ES-I3 (cell line): ENCODE measurements at regions not wholly inside any gene's neighbourhood (a gene's known extent, or its start where the extent isn't known, plus 50 kb on each side); places are given as distances from the start of the nearest gene placed in this dataset.

Experiments
- H3K36me3 ChIP-seq: 2 replicates; pipeline ENCODE4 v1.6.1; 2013; ENCODE audit warnings: mild to moderate bottlenecking, low read length, control low read depth, moderate library complexity; ENCODE audit not compliant: insufficient read depth
- H3K4me1 ChIP-seq: 2 replicates; pipeline ENCODE4 v1.6.1; 2013; ENCODE audit warnings: mild to moderate bottlenecking, control low read depth, low read length; ENCODE audit not compliant: insufficient read depth
- H3K9ac ChIP-seq: 2 replicates; pipeline ENCODE4 v1.6.1; 2013; ENCODE audit warnings: low read depth, mild to moderate bottlenecking, low read length, moderate library complexity
- H3K9me3 ChIP-seq: 2 replicates; pipeline ENCODE4 v1.6.1; 2013; ENCODE audit warnings: mild to moderate bottlenecking, low read length, moderate library complexity; ENCODE audit not compliant: control insufficient read depth, insufficient read depth

DNA sequence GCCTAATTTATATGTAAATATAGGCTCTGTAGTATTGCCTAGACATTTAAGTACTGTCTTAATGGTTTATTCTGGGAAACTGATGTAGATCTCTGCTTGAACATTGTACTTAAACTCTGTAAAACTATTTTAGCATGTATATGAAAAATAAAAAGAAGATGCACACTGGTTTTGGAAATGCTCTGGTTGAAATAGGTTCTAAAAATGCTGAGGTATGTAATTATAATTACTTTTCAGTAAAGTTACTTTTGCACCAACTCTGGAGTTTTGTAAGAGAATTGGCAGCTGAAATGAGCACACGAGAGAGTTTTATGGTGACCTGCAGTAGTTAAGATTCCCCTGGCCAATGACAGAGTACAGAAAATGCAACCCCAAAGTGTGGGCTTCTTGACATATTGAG lies 353.9 kb downstream of the ATP23 start:
- Histone ChIP-seq H3K36me3 (no peaks in the 10 kb centered on the region), H3K9me3 (no peaks in the 10 kb centered on the region), H3K9ac (no peak overlapping the region), H3K4me1 (peaks cover 6% of the 10 kb centered on the region; the same call in 1 of the 2 replicates)

DNA sequence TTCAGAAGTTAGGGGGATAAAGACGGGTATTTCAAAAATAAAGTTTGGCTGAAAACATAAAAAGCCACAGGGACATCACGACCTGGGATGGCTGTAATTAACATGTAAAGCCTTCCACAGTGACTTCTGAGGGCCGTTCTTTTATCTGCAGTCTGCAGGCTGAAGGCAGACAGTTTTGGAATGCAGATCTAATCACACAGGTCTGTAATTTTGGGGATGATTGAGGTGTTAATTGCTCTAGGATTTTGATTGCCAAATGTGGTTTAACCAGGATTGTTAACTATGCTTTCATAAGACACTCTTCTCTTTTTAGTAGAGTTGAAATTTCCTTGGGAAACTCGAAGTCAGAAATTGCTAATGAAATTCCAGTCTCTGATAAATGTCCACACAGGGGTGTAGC lies 355.5 kb downstream of the ATP23 start:
- no peaks in the 10 kb centered on the region for H3K36me3 ChIP-seq
- no peaks in the 10 kb centered on the region for H3K9me3 ChIP-seq
- H3K4me1 ChIP-seq: peaks cover 6% of the 10 kb centered on the region; the same call in 1 of the 2 replicates
- H3K9ac ChIP-seq: no peak overlapping the region

DNA sequence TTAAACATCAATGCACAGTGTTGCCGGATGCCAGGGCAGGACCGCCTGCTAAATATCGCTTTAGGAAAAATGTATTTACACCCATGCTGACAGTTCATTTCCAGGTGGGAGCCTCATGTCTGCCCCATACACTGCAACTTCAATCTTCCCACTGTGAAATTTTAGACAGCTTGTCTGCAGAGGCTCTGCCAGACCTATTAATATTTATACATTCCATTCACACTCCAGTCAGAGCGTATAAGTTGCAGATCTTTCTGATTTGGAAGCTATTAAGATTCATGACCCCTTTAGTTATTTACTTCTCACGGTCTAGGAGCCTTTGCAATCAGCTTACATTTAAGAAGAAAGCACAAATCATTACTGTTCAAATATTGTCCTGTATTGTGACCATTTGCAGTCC lies 357.4 kb downstream of the ATP23 start:
- H3K9ac ChIP-seq: no peak overlapping the region
- H3K36me3 ChIP-seq: no peaks in the 10 kb centered on the region
- peaks cover 6% of the 10 kb centered on the region; the same call in 1 of the 2 replicates for H3K4me1 ChIP-seq
- H3K9me3 ChIP-seq: no peaks in the 10 kb centered on the region

DNA sequence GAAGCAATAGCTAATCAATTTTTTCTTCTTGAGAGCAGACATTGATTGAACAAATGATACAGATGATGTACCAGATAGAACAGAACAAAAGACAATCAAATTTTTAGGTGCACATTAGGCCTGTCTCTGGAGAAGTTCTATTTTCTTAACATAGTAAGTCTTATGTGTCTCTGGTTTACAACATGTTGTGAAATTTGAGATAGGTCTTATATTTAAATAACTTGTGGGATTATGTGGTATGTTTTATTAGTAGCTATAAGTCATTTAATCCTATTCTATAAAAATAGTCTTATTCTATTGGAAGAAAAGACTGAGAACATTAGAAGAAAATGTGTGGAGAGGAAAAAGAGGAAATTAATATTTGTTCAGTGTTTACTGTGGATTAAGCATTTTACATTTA lies 358.0 kb downstream of the ATP23 start:
- no peak overlapping the region for H3K9ac ChIP-seq
- peaks cover 6% of the 10 kb centered on the region; the same call in 1 of the 2 replicates for H3K4me1 ChIP-seq
- no peaks in the 10 kb centered on the region for H3K9me3 ChIP-seq
- H3K36me3 ChIP-seq: no peaks in the 10 kb centered on the region

DNA sequence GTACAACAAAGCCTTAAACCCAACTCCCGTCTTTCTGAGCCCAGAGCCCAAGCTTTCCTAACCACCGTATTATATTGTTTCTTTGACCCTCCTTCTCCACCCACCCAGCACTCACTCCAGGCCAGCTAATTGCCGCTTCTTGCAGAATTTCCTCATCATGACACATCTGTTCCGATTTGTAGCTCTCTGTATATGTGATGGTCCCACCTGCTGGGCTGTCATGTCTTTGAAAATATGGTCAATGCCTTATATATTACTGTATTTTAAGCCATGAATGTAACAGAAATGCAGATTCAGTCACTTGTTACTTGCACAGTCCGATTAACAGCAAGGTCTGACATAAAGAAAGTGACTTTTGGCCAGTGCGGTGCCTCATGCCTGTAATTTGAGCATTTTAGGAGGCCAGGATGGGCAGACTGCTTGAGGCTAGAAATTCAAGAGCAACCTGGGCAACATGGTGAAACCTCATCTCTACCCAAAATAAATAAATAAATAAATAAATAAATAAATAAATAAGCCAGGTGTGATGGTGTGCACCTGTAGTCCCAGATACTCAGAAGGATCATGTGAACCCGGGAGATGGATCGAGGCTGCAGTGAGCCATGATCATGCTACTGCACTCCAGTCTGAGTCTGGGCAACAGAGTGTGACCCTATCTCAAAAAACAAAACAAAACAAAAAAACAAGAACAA lies 359.8 kb downstream of the ATP23 start:
- H3K9ac ChIP-seq: no peak overlapping the region
- peaks cover 6% of the 10 kb centered on the region; the same call in 1 of the 2 replicates for H3K4me1 ChIP-seq
- H3K9me3 ChIP-seq: no peaks in the 10 kb centered on the region
- H3K36me3 ChIP-seq: no peaks in the 10 kb centered on the region

DNA sequence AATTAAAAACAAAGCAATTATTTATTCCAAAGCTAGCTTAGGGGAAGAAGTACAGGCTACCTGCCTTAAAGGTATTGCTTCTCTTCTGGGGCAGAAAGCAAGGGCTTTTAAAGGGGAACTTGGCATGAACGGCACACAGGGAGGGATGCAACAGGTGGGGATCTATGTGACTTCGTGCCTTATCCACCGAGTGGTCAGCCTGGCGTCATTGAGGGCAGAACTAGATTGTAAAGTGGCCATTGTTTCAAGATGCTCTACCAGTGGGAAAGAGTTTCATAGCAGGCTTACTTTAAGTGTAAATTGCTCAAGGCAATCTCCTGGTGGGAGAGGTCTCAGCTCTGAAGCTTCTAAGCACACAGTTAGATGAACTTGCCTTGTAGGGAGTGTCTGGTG lies 360.4 kb downstream of the ATP23 start:
- Histone ChIP-seq H3K36me3 (no peaks in the 10 kb centered on the region), H3K9ac (no peak overlapping the region), H3K9me3 (no peaks in the 10 kb centered on the region), H3K4me1 (peaks cover 2% of the 10 kb centered on the region; the same call in 1 of the 2 replicates)

DNA sequence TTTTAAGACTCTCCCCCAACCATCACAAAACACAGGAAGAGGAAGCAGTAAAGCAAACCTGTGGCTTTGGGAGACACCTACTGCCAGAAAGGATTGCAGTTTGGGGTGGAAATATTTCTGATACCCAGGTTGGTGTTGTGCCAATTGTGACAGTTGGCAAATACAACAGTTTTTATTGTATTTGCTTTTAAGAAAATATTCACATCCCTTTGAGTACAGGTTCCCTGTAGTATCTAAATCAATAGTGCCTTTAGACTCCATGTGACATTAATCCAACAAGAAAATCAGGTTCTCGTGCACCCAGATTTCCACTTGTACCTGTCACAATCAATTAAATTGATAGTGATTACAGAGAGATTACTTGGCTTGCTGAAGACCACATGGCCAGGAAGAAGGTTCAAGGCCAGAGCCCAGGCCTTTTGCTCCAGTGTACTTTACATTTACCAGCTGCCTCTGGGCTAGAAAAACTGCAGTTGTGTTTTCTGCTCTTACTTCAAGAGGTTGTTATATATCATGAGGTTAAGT lies 361.2 kb downstream of the ATP23 start:
- no peak overlapping the region for H3K9ac ChIP-seq
- no peaks in the 10 kb centered on the region for H3K4me1 ChIP-seq
- no peaks in the 10 kb centered on the region for H3K9me3 ChIP-seq
- H3K36me3 ChIP-seq: no peaks in the 10 kb centered on the region

DNA sequence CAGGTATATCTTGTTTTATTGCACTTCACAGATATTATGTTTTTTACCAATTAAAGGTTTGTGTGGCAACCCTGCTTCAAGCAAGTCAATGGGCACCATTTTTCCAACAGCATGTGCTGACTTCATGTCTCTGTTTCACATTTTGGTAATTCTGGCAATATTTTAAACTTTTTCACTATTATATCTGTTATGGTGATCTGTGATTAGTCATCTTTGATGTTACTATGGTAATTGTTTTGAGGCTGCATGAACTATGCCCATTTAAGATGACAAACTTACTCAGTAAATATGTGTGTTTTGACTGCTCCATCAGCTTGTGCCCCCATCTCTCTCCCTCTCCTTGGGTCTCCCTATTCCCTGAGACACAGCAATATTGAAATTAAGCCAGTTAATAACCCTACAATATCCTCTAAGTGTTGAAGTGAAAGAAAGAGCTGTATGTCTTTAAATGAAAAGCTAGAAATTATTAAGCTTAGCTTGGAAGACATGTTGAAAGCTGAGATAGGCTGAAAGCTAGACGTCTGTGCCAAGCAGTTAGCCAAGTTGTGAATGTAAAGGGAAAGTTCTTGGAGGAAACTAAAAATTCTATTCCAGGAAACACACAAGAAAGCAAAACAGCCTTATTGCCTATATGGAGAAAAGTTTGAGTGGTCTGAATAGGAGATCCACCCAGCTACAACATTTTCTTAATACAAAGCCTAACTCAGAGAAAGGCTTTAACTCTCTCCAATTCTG lies 365.1 kb downstream of the ATP23 start:
- H3K9me3 ChIP-seq: no peaks in the 10 kb centered on the region; the same call in 1 of the 2 replicates
- H3K9ac ChIP-seq: no peak overlapping the region
- H3K4me1 ChIP-seq: no peaks in the 10 kb centered on the region; the same call in 1 of the 2 replicates
- no peaks in the 10 kb centered on the region for H3K36me3 ChIP-seq

DNA sequence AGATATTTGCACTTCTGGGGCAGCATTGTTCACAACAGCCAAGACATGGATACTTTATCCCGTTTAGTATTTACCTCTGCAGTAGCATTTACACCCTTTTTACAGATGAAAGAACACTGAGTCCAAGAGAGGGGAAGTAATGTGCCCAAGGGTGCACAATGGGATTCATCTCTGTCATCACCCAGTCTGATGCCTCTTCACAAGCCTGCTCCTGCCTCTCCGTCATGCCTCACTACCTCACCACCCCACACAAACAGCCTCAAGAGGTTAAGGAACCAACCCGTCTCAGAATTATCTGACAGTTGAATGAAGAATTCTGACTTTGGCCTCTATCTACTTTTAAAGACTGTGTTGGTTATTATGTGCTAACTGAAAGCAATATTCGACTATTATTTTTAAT lies 368.4 kb downstream of the ATP23 start:
- Histone ChIP-seq H3K9me3 (peaks cover 2% of the 10 kb centered on the region; the same call in 1 of the 2 replicates), H3K9ac (no peak overlapping the region), H3K36me3 (no peaks in the 10 kb centered on the region), H3K4me1 (no peaks in the 10 kb centered on the region; the same call in 1 of the 2 replicates)

DNA sequence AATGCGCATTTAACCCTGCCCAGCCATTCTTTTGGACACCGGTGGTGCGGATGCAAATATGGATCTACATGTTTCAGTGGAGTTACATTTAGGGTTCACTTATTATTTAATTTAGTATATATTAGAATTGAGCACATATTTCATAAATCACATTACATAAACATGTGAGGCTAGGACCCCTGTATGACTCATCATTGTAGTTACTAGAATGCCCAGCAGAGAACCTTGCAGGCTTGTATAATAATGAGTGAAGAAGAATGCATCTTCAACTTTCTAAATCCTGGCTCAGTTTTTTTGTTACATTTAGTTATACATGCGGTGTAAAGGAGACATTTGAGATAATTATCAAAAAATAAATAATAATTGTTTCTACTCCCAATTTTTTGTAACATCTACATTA lies 369.0 kb downstream of the ATP23 start:
- peaks cover 2% of the 10 kb centered on the region; the same call in 1 of the 2 replicates for H3K9me3 ChIP-seq
- no peaks in the 10 kb centered on the region; the same call in 1 of the 2 replicates for H3K4me1 ChIP-seq
- H3K36me3 ChIP-seq: no peaks in the 10 kb centered on the region
- no peak overlapping the region for H3K9ac ChIP-seq

DNA sequence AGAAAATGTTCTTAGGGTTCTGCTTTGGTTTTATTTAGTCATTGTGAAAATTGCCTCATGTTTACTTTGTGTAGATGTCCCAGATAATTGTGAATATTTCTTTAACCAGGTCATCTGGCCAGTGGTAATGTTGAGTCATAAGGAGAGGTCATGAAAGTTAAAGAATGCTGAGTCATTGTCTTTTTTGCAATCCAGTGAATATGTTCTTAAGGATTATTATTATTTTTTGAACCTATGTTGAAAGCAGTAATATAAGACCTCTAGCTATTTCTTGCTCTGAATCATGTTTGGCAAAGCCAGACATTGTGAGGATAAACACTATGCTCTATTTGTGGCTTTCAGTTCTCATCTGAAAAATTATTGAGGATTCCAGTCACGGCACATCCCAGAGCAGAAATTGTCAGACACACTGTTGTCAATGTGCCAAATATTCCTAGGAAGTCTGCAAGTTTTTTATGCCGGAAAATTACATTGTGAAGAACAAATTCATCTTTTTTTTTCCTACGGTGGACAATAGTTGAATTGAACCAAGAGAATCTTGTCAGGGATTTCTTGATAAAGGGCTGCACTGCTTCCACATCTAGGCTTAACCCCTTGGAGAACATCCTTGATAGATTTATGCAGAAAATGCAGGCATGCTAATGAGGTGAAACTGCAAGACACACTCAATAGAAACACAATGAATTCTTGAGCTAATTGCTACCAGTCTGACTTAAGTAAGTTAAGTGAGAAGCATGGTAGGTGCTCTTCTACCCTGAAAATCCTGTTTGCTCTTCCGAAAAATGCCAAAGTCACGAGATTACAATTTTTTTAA lies 369.6 kb downstream of the ATP23 start:
- H3K36me3 ChIP-seq: no peaks in the 10 kb centered on the region
- H3K9ac ChIP-seq: no peak overlapping the region
- H3K9me3 ChIP-seq: peaks cover 2% of the 10 kb centered on the region; the same call in 1 of the 2 replicates
- no peaks in the 10 kb centered on the region; the same call in 1 of the 2 replicates for H3K4me1 ChIP-seq

DNA sequence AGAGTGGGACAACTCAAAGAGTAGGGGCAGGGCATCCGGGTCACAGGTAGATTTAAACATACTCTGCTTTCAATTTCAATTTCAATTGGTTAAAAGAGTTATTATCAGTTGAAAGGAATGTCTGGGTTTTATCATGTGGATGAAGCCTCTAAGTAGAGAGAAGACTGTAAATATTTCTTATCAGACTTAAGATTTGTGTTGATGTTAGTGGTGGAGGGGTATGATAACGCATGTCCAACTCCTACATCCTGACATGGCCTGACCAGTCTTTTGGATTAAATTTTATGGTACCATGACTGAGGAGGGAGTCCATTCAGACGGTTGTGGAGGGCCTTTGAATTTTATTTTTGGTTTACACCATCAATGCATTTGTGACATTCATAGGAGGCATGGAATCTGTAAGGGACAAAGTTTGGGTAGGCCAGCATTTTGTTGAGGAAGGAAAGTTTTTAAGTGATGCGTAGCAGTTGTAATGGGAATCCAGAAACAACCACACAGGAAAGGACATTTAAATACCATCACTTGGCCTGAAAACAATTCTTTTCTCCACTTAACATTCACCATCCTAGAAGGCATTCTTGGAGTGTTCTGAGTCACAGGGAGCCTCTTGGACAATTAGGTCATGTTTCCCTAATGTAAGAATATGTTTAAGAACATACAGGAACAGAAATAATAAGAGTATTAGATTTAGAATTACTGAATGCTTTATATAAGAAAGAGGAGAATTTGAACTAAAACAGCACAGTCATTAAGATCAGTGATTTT lies 371.9 kb downstream of the ATP23 start:
- Histone ChIP-seq H3K4me1 (no peaks in the 10 kb centered on the region; the same call in 1 of the 2 replicates), H3K9ac (no peak overlapping the region), H3K36me3 (no peaks in the 10 kb centered on the region), H3K9me3 (peaks cover 2% of the 10 kb centered on the region; the same call in 1 of the 2 replicates)

DNA sequence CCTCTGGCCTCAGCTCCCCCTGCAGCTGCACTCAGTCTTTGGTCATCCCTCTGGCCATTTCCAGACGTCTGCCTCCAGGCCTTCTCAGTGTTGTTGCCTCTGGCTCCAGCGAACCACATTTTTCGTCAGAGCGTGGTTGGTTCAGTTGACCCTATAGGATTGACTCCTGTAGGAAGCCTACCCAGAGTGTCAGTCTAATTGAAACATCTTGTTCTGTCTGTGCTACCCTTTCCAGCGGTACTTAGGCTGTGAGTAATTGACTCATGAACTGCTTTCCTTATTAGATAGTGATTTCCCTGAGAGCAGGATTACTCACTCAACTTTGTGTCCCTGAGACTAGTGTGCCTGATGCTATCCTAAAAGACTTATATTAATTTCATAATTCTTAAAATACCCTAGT lies 373.2 kb downstream of the ATP23 start:
- no peaks in the 10 kb centered on the region for H3K36me3 ChIP-seq
- H3K9me3 ChIP-seq: peaks cover 2% of the 10 kb centered on the region; the same call in 1 of the 2 replicates

More for the DNA sequence above, 373.2 kb downstream of the ATP23 start:
- Histone ChIP-seq H3K9ac (no peak overlapping the region), H3K4me1 (no peaks in the 10 kb centered on the region; the same call in 1 of the 2 replicates)
